CD1c-positive myeloid dendritic cell (primary cell): ENCODE measurements at regions not wholly inside any gene's neighbourhood (a gene's known extent, or its start where the extent isn't known, plus 50 kb on each side); places are given as distances from the start of the nearest gene placed in this dataset.
"Not testable (repeated sequence)": the region's sequence is repeated elsewhere in the genome, so short reads cannot be mapped to it uniquely, and the experiment has no call there.

Experiments used
- DNase-seq: peaks from one replicate; pipeline ENCODE4 v3.0.0-alpha.2; 2016; ENCODE audit errors: extremely low spot score

DNA sequence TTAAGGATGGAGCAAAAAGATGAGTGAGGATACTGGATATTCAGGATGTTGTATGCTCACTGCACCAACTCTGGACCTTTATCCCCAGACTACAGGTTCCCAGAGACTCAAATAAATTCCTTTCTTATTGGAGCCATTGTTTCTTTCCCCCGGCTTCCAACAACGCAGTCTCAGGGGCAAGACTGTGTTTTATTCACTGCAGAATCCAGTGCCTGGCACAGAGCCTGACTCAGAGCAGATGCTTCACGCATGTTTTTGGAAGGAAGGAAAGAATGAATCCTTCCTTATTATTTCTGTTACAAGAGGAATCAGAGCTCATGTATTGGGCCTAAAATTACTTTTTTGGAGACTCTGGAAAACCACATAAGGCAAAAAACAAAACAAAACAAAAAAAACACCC is 96.0 kb upstream of the VGLL4 start:
- DNase-seq = no peak

GRCh38 chr3:11739123-11739522 is 95.4 kb upstream of the VGLL4 start:
- DNase-seq = no peak

DNA sequence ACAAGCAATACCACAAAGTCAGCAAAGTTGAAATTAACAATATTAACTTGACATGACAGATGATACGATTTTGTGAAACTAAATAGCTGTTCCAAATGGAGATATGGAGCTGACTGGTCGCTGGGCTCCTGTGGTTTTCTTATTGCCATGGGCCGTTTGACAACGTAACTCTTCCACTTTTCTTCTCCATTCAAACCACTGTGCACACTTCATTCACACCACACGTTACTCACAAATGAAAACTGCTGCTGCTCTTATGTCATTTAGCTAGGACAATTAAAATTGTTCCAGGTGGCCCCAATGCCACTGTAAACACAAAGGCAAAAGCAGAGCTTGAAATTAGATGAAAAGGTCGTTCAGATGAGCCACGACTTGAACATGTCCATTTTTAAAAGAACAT is 94.0 kb upstream of the VGLL4 start:
- DNase-seq = no peak

DNA sequence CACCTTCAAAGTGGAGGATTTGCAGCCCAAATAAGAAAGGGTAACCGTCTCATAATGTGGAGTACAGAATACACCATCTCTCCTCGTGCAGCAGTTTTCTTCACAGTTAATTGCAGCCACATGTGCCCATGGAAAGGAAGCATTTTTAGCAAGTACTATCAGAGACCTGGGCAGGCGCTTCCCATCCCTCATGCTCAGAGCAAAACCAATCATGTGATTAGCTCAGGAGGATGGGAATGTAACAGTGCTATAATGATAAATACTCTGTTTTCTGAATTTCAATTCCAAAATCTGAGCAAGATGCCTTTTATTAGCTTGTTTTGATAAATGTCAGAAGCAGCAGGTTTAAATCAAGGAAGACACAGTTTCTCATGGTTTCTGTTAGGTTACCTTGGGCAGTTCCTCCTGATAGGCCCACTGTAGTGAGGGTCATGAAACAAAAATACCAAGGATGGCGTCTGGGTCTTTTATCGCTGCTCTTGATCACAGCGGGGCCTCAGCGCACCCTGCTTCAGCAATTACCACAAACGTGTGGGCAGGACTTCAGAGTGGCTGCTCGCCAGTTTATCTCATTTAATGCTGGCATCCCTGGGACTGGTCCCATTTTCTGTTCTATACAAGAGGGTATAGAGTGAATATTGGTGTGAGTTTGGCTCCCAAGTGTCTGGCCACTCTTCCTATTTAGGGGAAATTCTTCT is 92.6 kb upstream of the VGLL4 start:
- no peak for DNase-seq

DNA sequence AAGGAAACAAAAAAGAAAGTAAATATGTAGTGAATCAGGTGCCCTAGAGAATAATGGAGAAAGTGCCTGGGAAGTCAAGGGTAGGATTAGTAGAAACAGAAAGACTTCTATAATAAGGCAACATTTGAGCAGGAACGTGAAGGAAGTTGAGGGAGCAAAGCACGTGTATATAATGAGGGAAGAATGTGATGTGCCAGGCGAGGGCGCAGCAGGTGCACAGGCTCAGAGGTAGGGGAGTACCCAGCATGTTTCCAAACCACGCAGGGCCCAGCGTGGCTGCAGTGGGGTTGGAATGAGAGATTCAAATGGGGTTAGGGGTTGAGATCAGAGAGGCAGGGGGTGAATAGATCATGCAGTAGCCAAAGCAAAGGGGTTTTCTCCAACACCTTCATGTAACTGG is 91.9 kb upstream of the VGLL4 start:
- no peak for DNase-seq

DNA sequence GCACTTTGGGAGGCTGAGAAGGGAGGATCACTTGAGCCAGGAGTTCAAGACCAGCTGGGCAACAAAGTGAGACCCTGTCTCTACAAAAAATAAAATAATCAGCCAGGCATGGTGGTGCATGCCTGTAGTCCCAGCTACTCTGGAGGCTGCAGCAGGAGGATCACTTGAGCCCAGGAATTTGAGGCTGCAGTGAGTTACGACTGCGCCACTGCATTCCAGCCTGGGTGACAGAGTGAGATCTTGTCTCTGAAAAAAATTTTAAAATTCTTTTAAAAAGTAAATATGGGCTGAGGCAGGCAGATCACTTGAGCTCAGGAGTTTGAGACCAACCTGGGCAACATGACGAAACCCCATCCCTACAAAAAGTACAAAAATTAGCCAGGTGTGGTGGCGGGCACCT is 91.4 kb upstream of the VGLL4 start:
- DNase-seq = not testable (repeated sequence)

GRCh38 chr3:11733914-11734313 is 90.2 kb upstream of the VGLL4 start:
- DNase-seq = no peak

GRCh38 chr3:11727207-11727606 is 83.5 kb upstream of the VGLL4 start:
- no peak for DNase-seq

- DNase-seq = no peak
These were observed 82.4 kb upstream of the VGLL4 start for GRCh38 chr3:11726146-11726545.

- not testable (repeated sequence) for DNase-seq
These were observed 81.6 kb upstream of the VGLL4 start for GRCh38 chr3:11725340-11725641.

DNA sequence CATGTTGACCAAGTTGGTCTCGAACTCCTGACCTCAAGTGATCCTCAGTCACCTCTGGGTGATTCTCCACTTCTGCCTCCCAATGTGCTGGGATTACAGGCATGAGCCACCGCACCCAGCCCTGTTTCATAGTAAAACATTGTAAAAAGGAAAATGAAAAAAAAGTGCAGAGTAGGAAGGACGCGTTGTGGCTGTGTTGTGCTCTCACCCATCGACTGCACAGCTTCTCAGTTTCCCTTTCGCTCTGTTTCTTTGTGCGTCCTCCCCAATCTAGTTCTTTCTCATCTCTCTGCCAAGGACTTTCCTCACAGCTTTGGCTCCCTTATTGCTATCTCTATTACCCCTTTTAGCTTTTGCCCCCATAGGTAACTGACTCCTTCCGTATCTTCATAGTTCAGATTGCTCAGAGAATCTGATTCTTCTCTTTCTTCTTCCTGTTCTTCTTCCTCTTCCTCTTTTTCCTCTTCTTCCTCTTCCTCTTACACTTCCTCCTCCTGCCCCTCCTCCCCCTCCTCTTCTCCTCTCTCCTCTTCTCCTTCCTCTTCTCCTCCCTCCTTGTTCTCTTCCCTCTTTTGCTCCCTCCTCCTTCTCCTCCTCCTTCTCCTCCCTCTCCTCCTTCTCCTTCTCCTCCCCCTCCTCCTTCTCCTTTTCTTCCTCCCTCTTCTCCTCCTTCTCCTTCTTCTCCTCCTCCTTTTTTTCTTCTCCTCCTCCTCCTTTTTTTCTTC is 81.1 kb upstream of the VGLL4 start:
- no peak for DNase-seq

- DNase-seq = no peak
These were observed 77.8 kb upstream of the VGLL4 start for GRCh38 chr3:11721479-11721878.

DNA sequence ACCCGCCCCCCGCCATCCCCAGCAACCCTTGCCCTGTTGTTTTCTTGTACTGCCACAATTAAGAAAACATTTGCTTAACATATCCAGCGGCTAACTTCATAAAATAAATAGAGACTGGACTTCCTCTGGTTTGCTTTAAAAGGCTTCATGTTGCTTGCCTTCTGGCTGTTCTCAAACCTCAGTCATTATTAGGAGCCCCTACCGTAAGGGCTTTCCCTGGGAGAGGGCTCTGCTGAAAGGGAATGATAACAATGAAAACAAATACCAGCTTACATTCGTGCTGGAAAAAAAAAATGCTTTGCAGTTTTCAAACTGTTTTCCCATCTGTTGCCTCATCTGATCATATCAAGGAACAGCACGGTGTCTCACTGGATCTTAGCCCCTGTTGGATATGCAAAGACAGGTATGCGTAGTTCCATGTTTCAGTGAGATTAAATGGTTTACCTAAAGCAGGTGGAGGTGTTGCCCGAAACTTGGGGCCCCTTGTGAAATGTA is 77.2 kb upstream of the VGLL4 start:
- DNase-seq = no peak

DNA sequence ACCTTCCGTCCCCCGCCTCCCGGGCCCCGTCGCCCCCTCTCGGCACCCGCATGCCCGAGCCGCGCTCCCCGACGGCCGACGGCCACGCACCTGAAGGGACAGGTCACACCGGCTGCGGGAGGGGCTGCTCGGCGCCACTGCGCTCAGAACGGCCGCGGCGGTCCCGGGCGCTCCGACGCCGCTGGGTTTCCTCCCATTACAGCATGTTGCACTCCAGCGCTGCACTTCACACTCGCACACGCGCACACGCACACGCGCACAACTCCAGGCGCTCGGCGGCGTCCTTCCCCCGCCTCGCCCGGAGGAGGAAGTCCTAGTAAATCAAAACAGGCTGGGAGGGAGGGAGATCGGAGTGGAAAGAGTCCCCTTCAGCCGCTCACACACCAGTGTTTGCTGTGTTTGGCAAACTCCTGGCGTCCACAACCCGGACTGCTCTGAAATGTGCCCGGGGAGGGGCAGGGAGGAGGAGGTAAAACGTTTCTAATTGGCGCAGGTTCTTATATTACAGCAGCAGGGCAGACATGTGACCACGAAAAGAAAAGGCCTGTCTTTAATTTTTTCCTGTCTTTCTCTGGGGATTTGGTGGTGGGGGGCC is 76.7 kb upstream of the VGLL4 start:
- peak; percentile 83 for DNase-seq

- peak; percentile 45 for DNase-seq
These were observed 75.9 kb upstream of the VGLL4 start for GRCh38 chr3:11719406-11720303.

- DNase-seq = peak; percentile 36
These were observed 75.1 kb upstream of the VGLL4 start for GRCh38 chr3:11718637-11719405.

- no peak for DNase-seq
These were observed 74.3 kb upstream of the VGLL4 start for GRCh38 chr3:11717768-11718636.

DNA sequence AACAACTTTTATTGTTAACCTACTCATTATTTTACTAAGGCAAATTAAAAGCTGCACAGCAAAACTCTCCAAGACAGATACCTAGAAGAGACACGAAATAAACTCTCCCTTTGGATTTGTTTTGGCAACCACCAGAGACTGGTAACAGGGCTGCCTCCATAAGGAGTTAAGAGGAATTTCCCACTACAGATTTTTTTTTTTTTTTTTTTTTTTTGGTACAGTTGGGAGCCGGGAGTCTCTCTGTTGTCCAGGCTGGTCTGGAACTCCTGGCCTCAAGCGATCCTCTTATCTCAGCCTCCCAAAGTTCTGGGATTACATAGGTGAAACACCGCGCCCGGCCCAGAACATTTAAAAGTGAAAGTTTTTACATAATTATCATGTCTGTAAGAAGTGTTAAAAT is 73.6 kb upstream of the VGLL4 start:
- no peak for DNase-seq

- DNase-seq = no peak
These were observed 73.0 kb upstream of the VGLL4 start for GRCh38 chr3:11716573-11717290.

- DNase-seq = no peak
These were observed 69.5 kb upstream of the VGLL4 start for GRCh38 chr3:11713171-11713570.
